GM19468 (cell line): ENCODE measurements at regions not wholly inside any gene's neighbourhood (a gene's known extent, or its start where the extent isn't known, plus 50 kb on each side); places are given as distances from the start of the nearest gene placed in this dataset.
"Not testable (repeated sequence)": the region's sequence is repeated elsewhere in the genome, so short reads cannot be mapped to it uniquely, and the experiment has no call there.

ENCODE experiments used
- ATAC-seq: cut with Tn5 transposase; IDR thresholded peaks from one replicate; pipeline ENCODE4 v1.9.1; 2021; ENCODE audit warnings: mild to moderate bottlenecking, moderate library complexity, moderate number of reproducible peaks; ENCODE audit not compliant: unreplicated experiment; ENCODE audit errors: extremely low read depth

GRCh38 chr6:133778414-133779130 is 110.3 kb upstream of the TCF21 start:
- ATAC-seq, result no peak

- ATAC-seq, result no peak
Observed at GRCh38 chr6:133779916-133780695, 108.8 kb upstream of the TCF21 start.

- ATAC-seq, result no peak
Observed at GRCh38 chr6:133786016-133786415, 102.9 kb upstream of the TCF21 start.

GRCh38 chr6:133787122-133787521 is 101.8 kb upstream of the TCF21 start:
- no peak for ATAC-seq

GRCh38 chr6:133787859-133788505 is 100.9 kb upstream of the TCF21 start:
- no peak for ATAC-seq

- no peak for ATAC-seq
Observed at GRCh38 chr6:133788556-133788955, 100.4 kb upstream of the TCF21 start.

GRCh38 chr6:133789449-133789848 is 99.5 kb upstream of the TCF21 start:
- not testable (repeated sequence) for ATAC-seq

GRCh38 chr6:133790756-133791155 is 98.2 kb upstream of the TCF21 start:
- ATAC-seq, result not testable (repeated sequence)

- ATAC-seq, result not testable (repeated sequence)
Observed at GRCh38 chr6:133795051-133795450, 93.9 kb upstream of the TCF21 start.

- no peak for ATAC-seq
Observed at GRCh38 chr6:133796235-133796634, 92.7 kb upstream of the TCF21 start.

- no peak for ATAC-seq
Observed at GRCh38 chr6:133799043-133799442, 89.9 kb upstream of the TCF21 start.

- ATAC-seq, result no peak
Observed at GRCh38 chr6:133802861-133803260, 86.1 kb upstream of the TCF21 start.

GRCh38 chr6:133804265-133804664 is 84.6 kb upstream of the TCF21 start:
- ATAC-seq, result no peak

GRCh38 chr6:133805876-133806275 is 83.0 kb upstream of the TCF21 start:
- ATAC-seq, result peak; percentile 46

- ATAC-seq, result no peak
Observed at GRCh38 chr6:133806382-133807140, 82.4 kb upstream of the TCF21 start.

- ATAC-seq, result no peak
Observed at GRCh38 chr6:133807501-133807900, 81.4 kb upstream of the TCF21 start.

GRCh38 chr6:133809406-133809805 is 79.5 kb upstream of the TCF21 start:
- no peak for ATAC-seq

GRCh38 chr6:133811557-133811956 is 77.4 kb upstream of the TCF21 start:
- no peak for ATAC-seq

GRCh38 chr6:133812446-133812845 is 76.5 kb upstream of the TCF21 start:
- ATAC-seq, result not testable (repeated sequence)

GRCh38 chr6:133814238-133814637 is 74.7 kb upstream of the TCF21 start:
- ATAC-seq, result no peak
